ENCODE measurements at regions not wholly inside any gene's neighbourhood (a gene's known extent, or its start where the extent isn't known, plus 50 kb on each side); places are given as distances from the start of the nearest gene placed in this dataset.

GRCh38 chr1:4137621-4138415 is 237.7 kb upstream of the C1orf174 start:
- H3K4me3 Mint-ChIP-seq = no peak overlapping the region
- H3K9me3 Mint-ChIP-seq = peaks cover 2% of the 10 kb centered on the region
- DNase-seq = no peak
- H3K27ac Mint-ChIP-seq = no peak overlapping the region
- H3K27me3 Mint-ChIP-seq = peaks cover 49% of the 10 kb centered on the region
- H3K36me3 Mint-ChIP-seq (ENCODE audit: low read depth) = no peaks in the 10 kb centered on the region
- no peaks in the 10 kb centered on the region for H3K4me1 Mint-ChIP-seq (ENCODE audit: low read depth)

- no peak overlapping the region for H3K27ac Mint-ChIP-seq
- no peak overlapping the region for H3K4me3 Mint-ChIP-seq
- H3K4me1 Mint-ChIP-seq (ENCODE audit: low read depth) = no peaks in the 10 kb centered on the region
- H3K9me3 Mint-ChIP-seq = peaks cover 2% of the 10 kb centered on the region
- no peaks in the 10 kb centered on the region for H3K36me3 Mint-ChIP-seq (ENCODE audit: low read depth)
- H3K27me3 Mint-ChIP-seq = peaks cover 44% of the 10 kb centered on the region
- no peak for DNase-seq
Observed at GRCh38 chr1:4139646-4140045, 239.6 kb upstream of the C1orf174 start.

- Mint-ChIP-seq H3K9me3 (peaks cover 2% of the 10 kb centered on the region), H3K36me3 (ENCODE audit: low read depth) (no peaks in the 10 kb centered on the region), H3K27ac (no peak overlapping the region), H3K4me3 (no peak overlapping the region), H3K4me1 (ENCODE audit: low read depth) (no peaks in the 10 kb centered on the region), H3K27me3 (peaks cover 44% of the 10 kb centered on the region)
- DNase-seq = no peak
Observed at GRCh38 chr1:4140241-4140640, 240.2 kb upstream of the C1orf174 start.

- Mint-ChIP-seq H3K4me3 (no peak overlapping the region), H3K4me1 (ENCODE audit: low read depth) (no peaks in the 10 kb centered on the region), H3K27me3 (peaks cover 44% of the 10 kb centered on the region), H3K27ac (no peak overlapping the region), H3K9me3 (peaks cover 2% of the 10 kb centered on the region), H3K36me3 (ENCODE audit: low read depth) (no peaks in the 10 kb centered on the region)
- no peak for DNase-seq
Observed at GRCh38 chr1:4140821-4141220, 240.7 kb upstream of the C1orf174 start.

GRCh38 chr1:4144349-4144971 is 244.4 kb upstream of the C1orf174 start:
- Mint-ChIP-seq H3K9me3 (no peaks in the 10 kb centered on the region), H3K4me3 (no peak overlapping the region), H3K27me3 (peaks cover 27% of the 10 kb centered on the region), H3K36me3 (ENCODE audit: low read depth) (no peaks in the 10 kb centered on the region), H3K27ac (no peak overlapping the region), H3K4me1 (ENCODE audit: low read depth) (no peaks in the 10 kb centered on the region)
- no peak for DNase-seq

GRCh38 chr1:4146101-4146500 is 246.0 kb upstream of the C1orf174 start:
- H3K36me3 Mint-ChIP-seq (ENCODE audit: low read depth) = no peaks in the 10 kb centered on the region
- no peak overlapping the region for H3K27ac Mint-ChIP-seq
- H3K4me1 Mint-ChIP-seq (ENCODE audit: low read depth) = no peaks in the 10 kb centered on the region
- H3K9me3 Mint-ChIP-seq = no peaks in the 10 kb centered on the region
- H3K27me3 Mint-ChIP-seq = peaks cover 16% of the 10 kb centered on the region
- H3K4me3 Mint-ChIP-seq = no peak overlapping the region
- DNase-seq = no peak

GRCh38 chr1:4146614-4147013 is 246.5 kb upstream of the C1orf174 start:
- Mint-ChIP-seq H3K27ac (no peak overlapping the region), H3K36me3 (ENCODE audit: low read depth) (no peaks in the 10 kb centered on the region), H3K27me3 (peaks cover 12% of the 10 kb centered on the region), H3K4me3 (no peak overlapping the region), H3K9me3 (no peaks in the 10 kb centered on the region), H3K4me1 (ENCODE audit: low read depth) (no peaks in the 10 kb centered on the region)
- no peak for DNase-seq

GRCh38 chr1:4147509-4147908 is 247.4 kb upstream of the C1orf174 start:
- Mint-ChIP-seq H3K36me3 (ENCODE audit: low read depth) (no peaks in the 10 kb centered on the region), H3K4me1 (ENCODE audit: low read depth) (no peaks in the 10 kb centered on the region), H3K9me3 (no peaks in the 10 kb centered on the region), H3K4me3 (no peak overlapping the region), H3K27ac (no peak overlapping the region), H3K27me3 (peaks cover 8% of the 10 kb centered on the region)
- DNase-seq = no peak

GRCh38 chr1:4149281-4149680 is 249.2 kb upstream of the C1orf174 start:
- H3K4me3 Mint-ChIP-seq = no peak overlapping the region
- no peaks in the 10 kb centered on the region for H3K9me3 Mint-ChIP-seq
- no peaks in the 10 kb centered on the region for H3K36me3 Mint-ChIP-seq (ENCODE audit: low read depth)
- no peak for DNase-seq
- H3K27me3 Mint-ChIP-seq = no peaks in the 10 kb centered on the region
- no peak overlapping the region for H3K27ac Mint-ChIP-seq
- no peaks in the 10 kb centered on the region for H3K4me1 Mint-ChIP-seq (ENCODE audit: low read depth)

GRCh38 chr1:4149831-4150230 is 249.8 kb upstream of the C1orf174 start:
- DNase-seq = no peak
- Mint-ChIP-seq H3K27ac (no peak overlapping the region), H3K36me3 (ENCODE audit: low read depth) (no peaks in the 10 kb centered on the region), H3K4me1 (ENCODE audit: low read depth) (no peaks in the 10 kb centered on the region), H3K4me3 (no peak overlapping the region), H3K9me3 (no peaks in the 10 kb centered on the region), H3K27me3 (no peaks in the 10 kb centered on the region)

- Mint-ChIP-seq H3K9me3 (no peaks in the 10 kb centered on the region), H3K36me3 (ENCODE audit: low read depth) (no peaks in the 10 kb centered on the region), H3K27me3 (no peaks in the 10 kb centered on the region), H3K27ac (no peak overlapping the region), H3K4me1 (ENCODE audit: low read depth) (no peaks in the 10 kb centered on the region), H3K4me3 (no peak overlapping the region)
- DNase-seq = no peak
Observed at GRCh38 chr1:4150262-4150661, 250.2 kb upstream of the C1orf174 start.

GRCh38 chr1:4152266-4152665 is 252.2 kb upstream of the C1orf174 start:
- H3K27me3 Mint-ChIP-seq = no peaks in the 10 kb centered on the region
- no peak for DNase-seq
- no peaks in the 10 kb centered on the region for H3K9me3 Mint-ChIP-seq

GRCh38 chr1:4153571-4153970 is 253.5 kb upstream of the C1orf174 start:
- H3K9me3 Mint-ChIP-seq = no peaks in the 10 kb centered on the region
- no peaks in the 10 kb centered on the region for H3K4me1 Mint-ChIP-seq (ENCODE audit: low read depth)
- no peaks in the 10 kb centered on the region for H3K36me3 Mint-ChIP-seq (ENCODE audit: low read depth)
- H3K27ac Mint-ChIP-seq = no peak overlapping the region
- H3K27me3 Mint-ChIP-seq = no peaks in the 10 kb centered on the region
- no peak overlapping the region for H3K4me3 Mint-ChIP-seq
- DNase-seq = no peak

More at GRCh38 chr1:4152266-4152665, 252.2 kb upstream of the C1orf174 start:
- Mint-ChIP-seq H3K36me3 (ENCODE audit: low read depth) (no peaks in the 10 kb centered on the region), H3K27ac (no peak overlapping the region), H3K4me3 (no peak overlapping the region), H3K4me1 (ENCODE audit: low read depth) (no peaks in the 10 kb centered on the region)

GRCh38 chr1:4156241-4156973 is 256.3 kb upstream of the C1orf174 start:
- no peaks in the 10 kb centered on the region for H3K36me3 Mint-ChIP-seq (ENCODE audit: low read depth)
- H3K4me1 Mint-ChIP-seq (ENCODE audit: low read depth) = no peaks in the 10 kb centered on the region
- no peak overlapping the region for H3K27ac Mint-ChIP-seq
- H3K27me3 Mint-ChIP-seq = no peaks in the 10 kb centered on the region
- DNase-seq = no peak
- no peaks in the 10 kb centered on the region for H3K9me3 Mint-ChIP-seq
- no peak overlapping the region for H3K4me3 Mint-ChIP-seq

- Mint-ChIP-seq H3K4me3 (no peak overlapping the region), H3K27me3 (peaks cover 5% of the 10 kb centered on the region), H3K9me3 (no peaks in the 10 kb centered on the region), H3K36me3 (ENCODE audit: low read depth) (no peaks in the 10 kb centered on the region), H3K4me1 (ENCODE audit: low read depth) (no peaks in the 10 kb centered on the region), H3K27ac (no peak overlapping the region)
- DNase-seq = no peak
Observed at GRCh38 chr1:4160181-4160580, 260.1 kb upstream of the C1orf174 start.
